ENCODE measurements at regions not wholly inside any gene's neighbourhood (a gene's known extent, or its start where the extent isn't known, plus 50 kb on each side); places are given as distances from the start of the nearest gene placed in this dataset.
"Not testable (repeated sequence)": the region's sequence is repeated elsewhere in the genome, so short reads cannot be mapped to it uniquely, and the experiment has no call there.

DNA sequence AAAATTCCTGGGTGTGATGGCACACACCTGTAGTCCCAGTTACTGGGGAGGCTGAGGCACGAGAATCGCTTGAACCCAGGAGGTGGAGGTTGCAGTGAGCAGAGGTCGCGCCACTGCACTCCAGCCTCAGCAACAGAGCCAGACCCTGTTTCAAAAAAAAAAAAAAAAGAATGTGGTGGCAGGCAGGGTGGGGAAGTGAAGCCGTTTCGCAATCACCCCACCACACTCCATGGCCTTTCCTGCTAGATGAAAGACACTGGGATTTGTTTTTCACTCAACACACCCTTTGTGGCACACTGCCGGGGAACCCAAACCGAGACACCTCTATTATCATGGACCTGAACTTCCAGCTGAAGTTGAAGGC is 172.4 kb upstream of the IQSEC1 start:
- no peak for DNase-seq

GRCh38 chr3:13243586-13243985 is 170.4 kb upstream of the IQSEC1 start:
- no peak for DNase-seq

DNA sequence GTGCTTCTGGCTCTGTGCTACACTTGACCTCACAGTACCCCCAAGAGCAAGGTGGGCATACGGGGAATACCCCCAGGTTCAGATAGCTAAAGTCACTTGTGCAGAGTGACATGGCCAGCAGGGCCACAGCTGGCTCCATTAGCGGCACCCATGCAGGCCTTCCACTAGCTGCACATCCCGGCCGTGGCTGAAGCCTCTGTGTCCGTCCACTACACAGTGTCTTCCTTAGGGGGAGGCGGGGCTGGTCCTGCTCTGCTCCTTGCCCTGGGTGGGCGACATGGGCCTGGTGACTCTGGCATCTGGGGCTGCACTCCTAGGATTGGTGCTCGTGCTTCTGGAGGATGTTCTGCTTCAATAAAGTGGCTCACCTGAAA is 169.1 kb upstream of the IQSEC1 start:
- DNase-seq = no peak

- no peak for DNase-seq
Observed at GRCh38 chr3:13241621-13242363, 168.6 kb upstream of the IQSEC1 start.

DNA sequence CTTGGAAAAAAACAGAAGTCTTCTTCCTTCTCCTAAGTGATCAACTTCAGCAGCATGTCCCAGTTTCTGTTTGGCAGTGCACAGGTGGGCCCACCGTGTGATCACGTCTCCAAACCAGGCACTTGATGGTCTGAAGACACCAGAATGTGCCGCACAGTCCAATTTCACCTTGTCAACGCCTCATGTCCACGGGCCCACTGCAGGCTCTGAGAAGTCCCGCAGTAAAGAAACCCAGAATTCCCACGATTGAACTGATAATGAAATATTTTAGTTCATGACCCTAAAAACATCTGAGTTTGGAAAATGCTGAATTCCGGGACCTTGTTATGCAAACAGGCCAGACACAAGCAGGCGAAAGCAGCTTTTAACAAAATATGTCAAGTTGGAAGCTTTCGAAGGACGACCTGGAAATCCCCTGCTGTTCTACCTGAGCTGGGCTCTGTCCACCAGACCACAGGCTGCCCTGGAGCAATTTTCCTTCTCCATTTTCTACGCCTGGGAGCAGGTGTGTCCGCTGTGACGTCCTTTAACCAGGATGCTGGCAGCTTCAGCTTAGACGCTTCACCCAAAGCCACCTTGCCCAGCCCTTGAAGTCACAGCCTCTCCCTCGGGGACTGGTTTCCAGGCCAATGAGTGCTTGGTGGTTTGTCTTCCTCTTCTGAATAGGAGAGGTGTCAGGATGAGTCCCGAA is 167.8 kb upstream of the IQSEC1 start:
- DNase-seq = no peak

GRCh38 chr3:13239467-13239760 is 166.2 kb upstream of the IQSEC1 start:
- DNase-seq = no peak

DNA sequence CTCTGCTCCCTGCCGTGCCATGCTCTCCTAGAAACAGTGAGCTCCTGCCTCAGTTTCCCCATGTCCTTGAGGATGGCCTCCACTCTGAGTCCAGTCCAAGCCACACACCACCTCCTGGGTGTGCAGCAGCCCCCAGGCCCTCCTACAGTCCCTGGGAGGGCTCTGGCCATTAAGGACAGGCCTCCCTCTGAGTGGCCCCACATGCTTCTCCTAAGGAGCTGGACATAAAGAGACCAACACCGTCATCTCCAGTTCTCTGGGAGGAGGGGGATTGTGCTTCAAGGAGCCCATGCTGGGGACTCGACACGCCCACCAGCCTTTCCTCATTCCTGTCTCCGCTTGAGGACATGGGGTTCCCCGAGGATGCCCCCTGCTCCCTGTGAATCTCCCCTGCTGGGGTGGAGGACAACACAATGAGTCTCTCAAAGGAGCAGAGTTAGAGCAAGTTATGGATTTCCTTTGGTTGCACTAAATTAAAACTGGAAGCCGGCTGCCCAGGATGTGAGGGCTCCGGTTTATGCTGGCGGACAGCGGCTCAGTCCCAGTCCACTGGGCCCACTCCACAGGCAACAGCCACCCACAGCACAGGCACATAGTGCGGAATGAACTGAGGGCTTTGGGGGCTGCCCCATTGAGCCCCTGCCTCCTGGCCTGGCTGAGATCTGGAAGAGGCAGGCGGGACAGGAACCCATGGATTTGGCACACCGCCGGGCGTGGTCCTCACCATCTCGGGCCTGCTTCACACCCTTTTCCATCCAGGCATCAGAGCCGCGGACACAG is 165.6 kb upstream of the IQSEC1 start:
- no peak for DNase-seq

GRCh38 chr3:13237776-13238490 is 164.7 kb upstream of the IQSEC1 start:
- DNase-seq = no peak

DNA sequence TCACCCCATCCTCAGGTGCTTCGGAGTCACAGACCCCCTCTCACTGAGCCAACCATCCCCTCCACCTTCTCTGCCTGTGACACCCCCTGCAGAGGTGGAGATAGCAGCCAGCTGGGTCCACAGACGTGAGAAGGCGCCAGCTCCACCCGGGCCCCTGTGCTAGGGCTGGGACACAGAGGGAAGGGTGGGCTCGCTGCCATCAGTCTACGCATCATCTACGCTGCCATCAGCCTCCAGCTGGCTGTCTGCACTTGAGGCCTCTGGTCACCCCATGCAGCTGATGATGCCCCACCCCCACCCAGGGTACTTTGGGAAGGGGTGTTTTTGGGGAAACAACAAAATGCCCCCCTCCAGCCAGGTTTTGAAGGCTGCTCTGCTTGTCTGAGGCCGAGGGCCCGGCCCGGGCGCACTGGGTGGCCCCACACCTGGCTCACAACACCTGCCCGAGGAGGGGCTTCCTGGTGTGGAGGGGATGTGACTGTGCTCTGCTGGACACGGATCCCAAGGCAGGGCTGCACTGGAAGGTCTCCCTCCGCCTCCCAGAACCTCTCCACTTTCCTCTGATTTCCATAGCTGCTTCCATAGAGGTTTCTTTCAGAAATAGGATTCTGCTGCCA is 163.4 kb upstream of the IQSEC1 start:
- no peak for DNase-seq

DNA sequence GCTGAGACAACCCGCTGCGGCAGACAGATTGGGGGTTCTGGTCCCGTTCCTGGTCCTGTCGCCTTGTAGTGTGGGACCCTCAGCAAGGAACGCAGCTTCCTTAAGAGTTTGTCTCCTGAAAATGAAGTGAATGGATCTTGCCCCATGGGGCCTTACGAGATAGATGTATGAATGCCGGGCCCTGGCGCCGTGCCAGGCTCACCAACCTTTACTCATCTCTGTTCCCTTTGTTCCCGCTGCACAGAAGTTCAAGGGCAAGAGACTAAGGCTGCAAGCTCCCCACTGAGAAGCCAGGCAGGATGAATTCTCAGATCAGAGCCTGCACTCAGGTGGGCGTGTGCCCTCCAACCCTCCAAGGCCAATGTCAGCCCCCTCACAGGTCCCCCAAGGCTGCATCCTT is 162.7 kb upstream of the IQSEC1 start:
- no peak for DNase-seq

DNA sequence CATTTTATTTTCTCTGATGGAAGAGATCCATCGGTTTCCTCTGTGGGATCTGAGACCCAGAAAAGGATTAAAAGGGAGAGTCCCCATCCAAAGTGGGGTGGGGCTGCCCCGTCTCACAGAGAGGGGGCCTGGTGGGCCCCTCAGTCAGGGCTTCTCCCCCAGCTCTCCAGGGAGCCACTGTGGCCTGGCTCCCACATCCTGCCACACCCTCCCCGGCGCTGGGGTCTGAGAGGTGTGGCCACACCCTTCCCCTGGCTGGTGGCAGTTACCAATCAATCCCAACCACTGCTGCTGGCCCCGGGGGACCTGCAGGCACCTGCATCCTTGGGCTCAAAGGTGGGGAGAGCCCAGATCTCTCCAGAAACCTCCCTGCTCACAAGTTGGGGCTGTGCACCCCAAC is 161.8 kb upstream of the IQSEC1 start:
- DNase-seq = peak; percentile 16

DNA sequence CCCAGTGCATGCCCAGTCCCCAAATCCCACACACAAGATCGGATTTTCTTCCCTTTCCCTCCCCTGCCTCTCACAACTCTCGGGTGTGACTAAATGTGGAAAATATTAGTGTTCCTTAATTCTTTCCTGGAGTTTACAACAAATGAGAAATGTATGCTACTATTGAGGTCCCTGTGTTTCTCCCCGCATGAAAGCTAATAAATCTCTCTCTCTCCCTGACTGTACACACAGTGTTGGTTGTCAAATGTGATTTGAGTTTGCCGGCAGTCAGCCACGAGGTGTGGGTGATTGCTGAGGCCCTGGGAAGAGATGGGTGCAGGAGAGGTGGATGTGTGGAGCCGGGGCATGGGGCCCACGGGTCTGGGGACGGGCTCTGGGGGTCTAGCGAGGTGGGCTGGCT is 161.4 kb upstream of the IQSEC1 start:
- DNase-seq = no peak

- DNase-seq = peak; percentile 10
Observed at GRCh38 chr3:13233487-13234485, 160.6 kb upstream of the IQSEC1 start.

DNA sequence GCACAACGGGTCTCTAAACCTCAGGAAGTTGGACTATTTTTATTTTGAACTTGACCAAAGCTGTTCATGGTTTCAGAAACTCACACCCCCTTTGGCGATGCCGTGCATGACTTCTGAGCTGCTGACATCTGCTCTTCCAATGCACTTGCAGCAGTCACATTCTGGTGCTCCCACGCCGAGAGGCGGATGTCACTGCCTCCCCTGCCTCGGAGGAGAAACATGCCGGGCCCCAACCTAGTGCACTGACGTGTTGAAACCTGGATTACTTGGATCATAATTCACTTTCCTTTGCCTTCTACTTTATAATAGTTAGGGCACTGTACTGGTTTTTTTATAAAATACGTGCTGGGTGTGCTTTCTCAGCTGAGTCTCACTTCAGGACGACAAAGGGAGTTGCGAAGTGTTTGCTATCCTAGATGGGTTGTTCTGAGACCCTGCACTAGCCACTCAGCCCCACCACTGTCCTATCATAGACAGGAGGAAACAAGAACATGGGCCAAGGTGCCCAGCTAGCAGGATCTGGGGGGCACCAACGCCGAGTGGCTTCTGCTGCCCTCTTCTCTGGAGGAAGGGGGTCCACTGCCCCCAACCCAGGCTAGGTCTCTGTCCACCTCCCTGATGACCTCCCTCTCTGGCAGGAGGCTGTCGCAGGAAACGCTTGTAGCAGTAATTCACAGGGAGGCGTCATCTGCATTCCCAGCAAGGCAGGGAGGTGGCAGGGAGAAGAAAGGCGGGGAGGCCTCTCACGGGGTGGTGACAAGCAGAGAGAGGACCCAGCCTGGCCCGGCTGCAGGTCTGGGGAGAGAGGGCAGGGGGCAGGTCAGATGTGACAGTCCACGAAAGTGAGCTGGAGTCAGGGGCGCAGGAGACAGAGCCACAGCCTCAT is 158.8 kb upstream of the IQSEC1 start:
- no peak for DNase-seq

DNA sequence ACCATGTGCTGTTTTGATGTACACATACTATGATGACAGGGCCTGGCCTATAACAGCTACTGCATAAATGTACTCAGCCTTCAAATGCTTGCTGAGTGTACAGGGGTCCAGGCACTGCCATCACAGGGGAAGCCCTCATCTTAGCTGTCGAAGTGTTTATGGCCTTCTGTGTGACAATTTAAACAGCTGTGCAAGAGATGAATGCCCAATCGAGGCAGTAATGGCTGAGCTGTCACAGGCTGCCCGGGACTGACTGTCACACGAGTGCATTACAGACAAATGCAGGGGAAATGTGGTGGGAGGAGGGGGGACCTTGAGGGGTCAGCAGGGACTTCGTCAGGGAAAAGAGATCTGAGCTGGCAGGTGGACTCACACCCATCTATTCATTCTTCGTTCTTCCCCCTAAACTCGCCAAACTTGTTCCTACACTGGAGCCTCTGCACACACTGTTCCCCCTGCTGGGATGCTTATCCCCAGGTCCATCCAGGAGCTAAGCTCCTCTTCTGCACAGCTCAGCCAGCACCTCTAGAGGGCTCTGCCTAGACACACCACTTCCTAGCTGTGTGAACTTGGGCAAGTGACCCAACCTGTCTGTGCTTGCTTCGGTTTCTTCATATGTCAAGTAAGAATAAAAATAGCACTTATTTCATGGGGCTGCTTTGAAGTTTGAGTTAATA is 156.2 kb upstream of the IQSEC1 start:
- no peak for DNase-seq

- DNase-seq = no peak
Observed at GRCh38 chr3:13228584-13228983, 155.4 kb upstream of the IQSEC1 start.

DNA sequence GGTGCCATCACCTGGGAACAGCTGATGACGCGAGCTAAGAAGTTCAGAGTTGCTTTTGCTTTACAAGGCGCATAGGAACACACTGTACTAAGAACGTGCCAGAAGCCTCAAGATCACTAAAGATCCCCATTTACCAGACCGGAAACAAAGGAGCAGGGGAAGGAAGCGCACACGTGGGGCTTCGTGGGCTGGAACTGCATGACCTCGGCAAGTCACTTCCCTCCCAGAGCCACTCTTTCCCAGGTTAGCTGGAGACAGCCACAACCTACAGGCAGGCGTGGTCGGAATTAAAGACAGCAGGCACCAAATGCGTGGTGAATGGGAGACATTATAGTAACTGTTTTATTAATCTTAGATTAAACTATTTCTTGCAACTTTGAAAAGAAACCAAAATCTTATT is 154.9 kb upstream of the IQSEC1 start:
- not testable (repeated sequence) for DNase-seq

- no peak for DNase-seq
Observed at GRCh38 chr3:13227315-13228165, 154.3 kb upstream of the IQSEC1 start.

DNA sequence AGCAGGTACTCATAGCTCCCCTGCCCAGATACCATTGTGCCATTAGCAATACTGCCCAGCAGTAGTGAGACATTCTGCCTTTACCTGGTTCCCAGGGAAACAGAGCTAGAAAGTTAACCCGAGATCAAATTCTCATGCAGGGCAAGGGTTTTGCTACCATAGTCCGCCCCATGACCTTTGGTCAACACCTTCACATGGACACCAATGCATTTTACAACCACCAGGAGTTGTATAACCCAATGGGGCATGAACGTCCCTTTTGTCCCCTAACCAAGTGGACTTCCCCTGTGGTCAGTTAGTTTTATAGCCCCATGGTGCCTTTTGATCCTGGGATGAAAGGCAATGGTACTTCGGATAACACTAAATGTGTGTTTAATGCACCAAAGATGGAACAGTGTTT is 151.7 kb upstream of the IQSEC1 start:
- DNase-seq = no peak

Data from CD4-positive, alpha-beta T cell treated with Interleukin-6 for 4 hours (primary cell).